HepG2 (cell line): ENCODE measurements at regions not wholly inside any gene's neighbourhood (a gene's known extent, or its start where the extent isn't known, plus 50 kb on each side); places are given as distances from the start of the nearest gene placed in this dataset.

Experiments
- CHD2 ChIP-seq: IDR thresholded peaks from 2 replicates; pipeline ENCODE4 v1.6.1; 2011; ENCODE audit warnings: low read depth, low read length, improper control_type of control experiment
- FOSL1 ChIP-seq: sonication (generic); formaldehyde crosslinking; IDR thresholded peaks from 2 replicates; pipeline ENCODE4 v1.9.0; 2021; ENCODE audit warnings: missing genetic modification reagents, borderline replicate concordance
- TF ChIP-seq, protein P1 (sequence below): sonication (generic); formaldehyde crosslinking; conservative IDR thresholded peaks from 2 replicates; pipeline ENCODE4 v1.5.0; 2020; ENCODE audit warnings: missing genetic modification reagents

DNA sequence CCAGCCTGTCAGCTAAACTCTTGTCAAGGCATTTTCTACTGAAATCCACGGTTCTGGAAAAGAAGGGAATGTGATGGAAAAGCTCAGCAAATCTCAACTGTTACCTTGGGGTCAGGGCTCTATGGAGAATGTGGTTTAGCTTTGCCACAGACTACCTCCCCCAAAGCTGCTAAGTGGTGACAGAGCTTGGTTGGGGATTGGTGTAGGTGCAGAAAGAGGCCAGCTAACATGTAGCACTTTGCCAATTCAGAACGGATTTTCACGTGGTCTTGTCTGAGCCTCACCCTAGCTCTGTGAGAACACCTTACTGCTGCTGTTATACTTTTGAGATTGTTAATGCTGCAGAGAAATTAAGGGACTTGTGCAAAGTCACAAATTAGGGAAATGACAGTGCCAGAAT lies 331.1 kb downstream of the RND3 start:
- TF ChIP-seq FOSL1 (CRISPR knock-in tag) (no peak), CHD2 (no peak)
- TF ChIP-seq, protein P1, sequence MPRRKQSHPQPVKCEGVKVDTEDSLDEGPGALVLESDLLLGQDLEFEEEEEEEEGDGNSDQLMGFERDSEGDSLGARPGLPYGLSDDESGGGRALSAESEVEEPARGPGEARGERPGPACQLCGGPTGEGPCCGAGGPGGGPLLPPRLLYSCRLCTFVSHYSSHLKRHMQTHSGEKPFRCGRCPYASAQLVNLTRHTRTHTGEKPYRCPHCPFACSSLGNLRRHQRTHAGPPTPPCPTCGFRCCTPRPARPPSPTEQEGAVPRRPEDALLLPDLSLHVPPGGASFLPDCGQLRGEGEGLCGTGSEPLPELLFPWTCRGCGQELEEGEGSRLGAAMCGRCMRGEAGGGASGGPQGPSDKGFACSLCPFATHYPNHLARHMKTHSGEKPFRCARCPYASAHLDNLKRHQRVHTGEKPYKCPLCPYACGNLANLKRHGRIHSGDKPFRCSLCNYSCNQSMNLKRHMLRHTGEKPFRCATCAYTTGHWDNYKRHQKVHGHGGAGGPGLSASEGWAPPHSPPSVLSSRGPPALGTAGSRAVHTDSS, result no peak
